ENCODE measurements at regions not wholly inside any gene's neighbourhood (a gene's known extent, or its start where the extent isn't known, plus 50 kb on each side); places are given as distances from the start of the nearest gene placed in this dataset.

DNA sequence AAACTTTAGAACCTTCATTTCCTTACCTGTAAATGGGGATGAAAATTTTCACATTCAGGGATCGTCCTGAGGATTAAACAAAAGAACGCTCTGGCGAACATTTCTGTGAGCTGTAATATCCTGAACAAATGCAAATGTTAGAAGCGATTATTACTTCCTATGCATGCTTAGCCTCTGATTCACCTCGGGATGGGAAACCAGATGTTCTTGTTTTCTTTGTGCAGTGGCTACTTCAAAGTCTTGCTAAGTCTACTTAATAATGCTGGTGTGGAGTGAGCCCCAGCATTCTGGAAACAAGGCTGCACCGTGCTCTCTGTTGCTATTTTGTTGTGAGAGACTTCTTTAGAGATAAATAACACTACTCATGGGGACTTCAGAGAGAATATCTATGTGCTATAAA is 119.1 kb upstream of the PELI1 start:
- peak overlapping the region in 2 of 3 experiments; percentile 40 to 43 for H3K4me3 ChIP-seq (ENCODE audit: control insufficient read depth in 2 of 3, extremely low read depth in 1 of 3, insufficient read depth in 2 of 3, low read depth in 1 of 3, low read length in 3 of 3)
- no peaks in the 10 kb centered on the region for H3K27me3 ChIP-seq (ENCODE audit: control insufficient read depth, extremely low read depth, insufficient read depth, low read length)
- peak overlapping the region; percentile 88 for H3K4me2 ChIP-seq (ENCODE audit: control insufficient read depth, extremely low read depth, insufficient read depth, low read depth, low read length)
- H2AFZ ChIP-seq (ENCODE audit: control insufficient read depth, low read length): peak overlapping the region; percentile 76
- H3K9me1 ChIP-seq (ENCODE audit: control insufficient read depth, extremely low read depth, insufficient read depth, low read length): no peaks in the 10 kb centered on the region
- no peaks in the 10 kb centered on the region for H3K9me3 ChIP-seq (ENCODE audit: control insufficient read depth, low read depth, low read length)
- peak overlapping the region; percentile 40 for H3K9ac ChIP-seq (ENCODE audit: control insufficient read depth, extremely low read depth, insufficient read depth, low read length)
- dilution Hi-C loops (cut with MboI; ENCODE audit: extremely low pct_ligation_motif_present, low sequenced_read_pairs): no loop called here
- peak overlapping the region; percentile 73 for H3K27ac ChIP-seq (ENCODE audit: control insufficient read depth, insufficient read depth, low read length)
- peak; percentile 94 for FAIRE-seq
- H3K4me1 ChIP-seq (ENCODE audit: control insufficient read depth, extremely low read depth, insufficient read depth, low read length): peaks cover 34% of the 10 kb centered on the region
- no peak for DNase-seq (ENCODE audit: low read depth, low spot score)
- TF ChIP-seq CTCF (optimal IDR thresholded peaks at IDR 0.05 in 1 of 3, IDR thresholded peaks at IDR 0.05 in 1 of 3, conservative IDR thresholded peaks at IDR 0.05 in 1 of 3; ENCODE audit: extremely low read depth in 1 of 3, insufficient read depth in 2 of 3, low read length in 3 of 3): no peak
- no peak for TF ChIP-seq EZH2 (IDR thresholded peaks at IDR 0.05; ENCODE audit: low read length)
- H3K79me2 ChIP-seq (ENCODE audit: control insufficient read depth, insufficient read depth, low read length): no peaks in the 10 kb centered on the region
- H4K20me1 ChIP-seq (ENCODE audit: control insufficient read depth, extremely low read depth, insufficient read depth, low read length): no peaks in the 10 kb centered on the region
- no peaks in the 10 kb centered on the region for H3K36me3 ChIP-seq (ENCODE audit: control insufficient read depth in 2 of 2, extremely low read depth in 1 of 2, insufficient read depth in 2 of 2, low read length in 2 of 2)

DNA sequence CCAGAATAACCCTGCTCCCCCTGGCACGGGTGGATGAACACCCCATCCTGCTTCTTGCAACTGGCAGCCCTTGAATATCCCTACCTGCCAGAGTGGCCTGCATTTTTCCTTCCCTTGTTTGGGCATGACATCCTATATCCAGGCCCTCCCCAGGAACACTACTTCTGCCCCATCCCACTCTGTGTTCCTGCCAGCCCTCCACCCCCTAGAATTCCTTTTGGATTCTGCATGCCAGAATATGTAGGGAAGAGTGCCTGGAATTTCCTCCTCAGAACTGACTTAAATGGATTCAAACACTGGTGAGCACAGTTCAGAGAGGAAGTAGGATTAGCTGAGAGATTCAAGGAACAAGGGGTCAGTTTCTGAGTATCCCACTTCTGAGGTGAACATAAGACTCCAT is 123.5 kb upstream of the PELI1 start:
- dilution Hi-C loops (cut with MboI; ENCODE audit: extremely low pct_ligation_motif_present, low sequenced_read_pairs): no loop called here
- Histone ChIP-seq H3K9me1 (ENCODE audit: control insufficient read depth, extremely low read depth, insufficient read depth, low read length) (no peaks in the 10 kb centered on the region), H3K9me3 (ENCODE audit: control insufficient read depth, low read depth, low read length) (peaks cover 4% of the 10 kb centered on the region), H3K4me3 (ENCODE audit: control insufficient read depth in 2 of 3, extremely low read depth in 1 of 3, insufficient read depth in 2 of 3, low read depth in 1 of 3, low read length in 3 of 3) (no peak overlapping the region), H4K20me1 (ENCODE audit: control insufficient read depth, extremely low read depth, insufficient read depth, low read length) (no peaks in the 10 kb centered on the region), H3K9ac (ENCODE audit: control insufficient read depth, extremely low read depth, insufficient read depth, low read length) (no peak overlapping the region), H3K27ac (ENCODE audit: control insufficient read depth, insufficient read depth, low read length) (no peak overlapping the region), H2AFZ (ENCODE audit: control insufficient read depth, low read length) (peak overlapping the region; percentile 56), H3K36me3 (ENCODE audit: control insufficient read depth in 2 of 2, extremely low read depth in 1 of 2, insufficient read depth in 2 of 2, low read length in 2 of 2) (no peaks in the 10 kb centered on the region), H3K79me2 (ENCODE audit: control insufficient read depth, insufficient read depth, low read length) (no peaks in the 10 kb centered on the region), H3K4me2 (ENCODE audit: control insufficient read depth, extremely low read depth, insufficient read depth, low read depth, low read length) (no peak overlapping the region), H3K4me1 (ENCODE audit: control insufficient read depth, extremely low read depth, insufficient read depth, low read length) (peaks cover 33% of the 10 kb centered on the region), H3K27me3 (ENCODE audit: control insufficient read depth, extremely low read depth, insufficient read depth, low read length) (no peaks in the 10 kb centered on the region)
- peak; percentile 49 for FAIRE-seq
- DNase-seq (ENCODE audit: low read depth, low spot score): no peak
- TF ChIP-seq CTCF (optimal IDR thresholded peaks at IDR 0.05 in 1 of 3, IDR thresholded peaks at IDR 0.05 in 1 of 3, conservative IDR thresholded peaks at IDR 0.05 in 1 of 3; ENCODE audit: extremely low read depth in 1 of 3, insufficient read depth in 2 of 3, low read length in 3 of 3): no peak
- no peak for TF ChIP-seq EZH2 (IDR thresholded peaks at IDR 0.05; ENCODE audit: low read length)
